Smooth muscle cell (in vitro differentiated cells): ENCODE measurements at regions not wholly inside any gene's neighbourhood (a gene's known extent, or its start where the extent isn't known, plus 50 kb on each side); places are given as distances from the start of the nearest gene placed in this dataset.
"Not testable (repeated sequence)": the region's sequence is repeated elsewhere in the genome, so short reads cannot be mapped to it uniquely, and the experiment has no call there.

Experiments
- DNase-seq: peaks from one replicate; lab custom pipeline; 2025; ENCODE audit not compliant: unreplicated experiment; lab: John Stamatoyannopoulos, UW
- H2AFZ ChIP-seq: fragments of 200-600 bp; sonication (generic); 2 replicates; pipeline ENCODE4 v1.6.0; 2016; ENCODE audit warnings: antibody characterized with exemption, low read depth, mild to moderate bottlenecking
- H3F3A ChIP-seq: fragments of 200-600 bp; sonication (generic); 2 replicates; pipeline ENCODE4 v1.6.0; 2017; ENCODE audit warnings: antibody characterized with exemption, low read depth
- H3K27ac ChIP-seq: fragments of 200-600 bp; sonication (generic); 2 replicates; pipeline ENCODE4 v1.5.1; 2016; ENCODE audit warnings: low read depth, mild to moderate bottlenecking
- H3K27me3 ChIP-seq: fragments of 200-600 bp; sonication (generic); 2 replicates; pipeline ENCODE4 v1.6.1; 2016; ENCODE audit warnings: low read depth, mild to moderate bottlenecking
- H3K36me3 ChIP-seq: fragments of 200-600 bp; sonication (generic); 2 replicates; pipeline ENCODE4 v1.5.1; 2016; ENCODE audit warnings: low read depth
- H3K4me1 ChIP-seq: fragments of 200-600 bp; sonication (generic); 2 replicates; pipeline ENCODE4 v1.5.1; 2016; ENCODE audit warnings: low read depth
- H3K4me2 ChIP-seq: fragments of 200-600 bp; sonication (generic); 2 replicates; pipeline ENCODE4 v1.6.0; 2016; ENCODE audit warnings: mild to moderate bottlenecking
- H3K4me3 ChIP-seq: fragments of 200-600 bp; sonication (generic); 2 replicates; pipeline ENCODE4 v1.5.1; 2016; ENCODE audit warnings: mild to moderate bottlenecking
- H3K79me2 ChIP-seq: fragments of 200-600 bp; sonication (generic); 2 replicates; pipeline ENCODE4 v1.6.0; 2016; ENCODE audit warnings: low read depth, mild to moderate bottlenecking
- H3K9ac ChIP-seq: fragments of 200-600 bp; sonication (generic); 2 replicates; pipeline ENCODE4 v1.6.0; 2016; ENCODE audit warnings: low read depth
- H3K9me3 ChIP-seq: fragments of 200-600 bp; sonication (generic); replicated peaks from 2 replicates; pipeline ENCODE4 v1.5.1; 2016; ENCODE audit warnings: low read depth
- H4K20me1 ChIP-seq: fragments of 200-600 bp; sonication (generic); 2 replicates; pipeline ENCODE4 v1.6.0; 2016; ENCODE audit warnings: low read depth
- CTCF ChIP-seq: fragments of 200-600 bp; sonication (generic); IDR thresholded peaks from 2 replicates; pipeline ENCODE4 v1.5.1; 2017; ENCODE audit warnings: borderline replicate concordance, mild to moderate bottlenecking, antibody characterized with exemption; ENCODE audit not compliant: insufficient read depth, poor library complexity, severe bottlenecking
- WGBS: methylation state at CpG from one replicate; pipeline ENCODE4 v1.1.7; 2016; ENCODE audit warnings: low lambda C conversion rate; 5-methylcytosine and 5-hydroxymethylcytosine counted together

- H3K4me2 ChIP-seq: no peak overlapping the region
- no peak overlapping the region for H3K27ac ChIP-seq
- H3K79me2 ChIP-seq: no peaks in the 10 kb centered on the region
- peaks cover 6% of the 10 kb centered on the region for H3K4me1 ChIP-seq
- H4K20me1 ChIP-seq: no peaks in the 10 kb centered on the region
- no peak for DNase-seq
- no peak overlapping the region for H3K4me3 ChIP-seq
- H2AFZ ChIP-seq: no peak overlapping the region
- no peak overlapping the region for H3K9ac ChIP-seq
- no peaks in the 10 kb centered on the region for H3F3A ChIP-seq
- H3K36me3 ChIP-seq: no peaks in the 10 kb centered on the region
- 89% methylated on average over 12 of the region's 12 CpGs for WGBS
- no peaks in the 10 kb centered on the region for H3K27me3 ChIP-seq
- TF ChIP-seq CTCF: no peak
- no peaks in the 10 kb centered on the region for H3K9me3 ChIP-seq
These were observed 472.4 kb upstream of the SALL3 start for GRCh38 chr18:78507217-78507616.

GRCh38 chr18:78508228-78508824, 471.3 kb upstream of the SALL3 start:
- not testable (repeated sequence) for H2AFZ ChIP-seq, H3K27me3 ChIP-seq, H4K20me1 ChIP-seq, H3K4me3 ChIP-seq, H3K9ac ChIP-seq, H3F3A ChIP-seq, H3K9me3 ChIP-seq, DNase-seq, H3K36me3 ChIP-seq, H3K79me2 ChIP-seq, H3K27ac ChIP-seq, H3K4me2 ChIP-seq, H3K4me1 ChIP-seq
- WGBS: 93% methylated on average over 17 of the region's 19 CpGs

- no peak for DNase-seq
- WGBS: 63% methylated on average over 7 of the region's 7 CpGs
- H3K4me2 ChIP-seq: no peak overlapping the region
- TF ChIP-seq CTCF: no peak
- no peak overlapping the region for H3K9ac ChIP-seq
- H3K27me3 ChIP-seq: no peaks in the 10 kb centered on the region
- H3K79me2 ChIP-seq: no peaks in the 10 kb centered on the region
- peaks cover 6% of the 10 kb centered on the region for H3K4me1 ChIP-seq
- no peaks in the 10 kb centered on the region for H3K9me3 ChIP-seq
- no peak overlapping the region for H2AFZ ChIP-seq
- H3K4me3 ChIP-seq: no peak overlapping the region
- H3K27ac ChIP-seq: no peak overlapping the region
- no peaks in the 10 kb centered on the region for H3F3A ChIP-seq
- H3K36me3 ChIP-seq: no peaks in the 10 kb centered on the region
- no peaks in the 10 kb centered on the region for H4K20me1 ChIP-seq
These were observed 469.5 kb upstream of the SALL3 start for GRCh38 chr18:78510091-78510490.

- H2AFZ ChIP-seq: no peak overlapping the region
- no peaks in the 10 kb centered on the region for H3F3A ChIP-seq
- H3K9me3 ChIP-seq: no peaks in the 10 kb centered on the region
- WGBS: 83% methylated on average over 7 of the region's 7 CpGs
- peaks cover 6% of the 10 kb centered on the region for H3K4me1 ChIP-seq
- H3K4me3 ChIP-seq: no peak overlapping the region
- H3K79me2 ChIP-seq: no peaks in the 10 kb centered on the region
- no peak for DNase-seq
- no peak overlapping the region for H3K9ac ChIP-seq
- no peak for TF ChIP-seq CTCF
- no peak overlapping the region for H3K4me2 ChIP-seq
- no peak overlapping the region for H3K27ac ChIP-seq
- H3K36me3 ChIP-seq: no peaks in the 10 kb centered on the region
- no peaks in the 10 kb centered on the region for H4K20me1 ChIP-seq
- H3K27me3 ChIP-seq: no peaks in the 10 kb centered on the region
These were observed 469.0 kb upstream of the SALL3 start for GRCh38 chr18:78510636-78511035.
